NCI-H2081 (cell line): ENCODE measurements at regions not wholly inside any gene's neighbourhood (a gene's known extent, or its start where the extent isn't known, plus 50 kb on each side); places are given as distances from the start of the nearest gene placed in this dataset.
"Not testable (repeated sequence)": the region's sequence is repeated elsewhere in the genome, so short reads cannot be mapped to it uniquely, and the experiment has no call there.

Experiments
- DNase-seq, 2 experiments: peaks; one replicate each; lab custom pipeline; 2025; lab: John Stamatoyannopoulos, UW

DNA sequence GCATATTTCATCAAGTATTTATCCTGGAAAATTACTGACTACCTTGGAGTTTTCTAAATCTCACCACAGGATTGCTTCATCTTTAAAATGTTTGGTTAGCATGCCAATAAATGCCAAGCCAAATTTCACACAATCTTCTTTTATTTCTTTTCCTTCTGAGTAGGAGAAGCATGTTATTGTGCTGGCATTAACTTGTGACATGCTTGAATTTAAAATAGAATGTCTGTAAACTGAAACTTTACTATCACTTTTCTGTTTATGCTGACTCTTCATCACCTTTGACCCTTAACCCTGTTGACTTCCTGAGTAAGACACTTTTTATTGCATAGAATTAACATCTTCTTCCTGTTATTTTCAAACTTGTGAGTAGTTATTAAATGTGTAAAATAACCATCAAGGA is 56.2 kb upstream of the LRRTM4 start:
- no peak for DNase-seq

DNA sequence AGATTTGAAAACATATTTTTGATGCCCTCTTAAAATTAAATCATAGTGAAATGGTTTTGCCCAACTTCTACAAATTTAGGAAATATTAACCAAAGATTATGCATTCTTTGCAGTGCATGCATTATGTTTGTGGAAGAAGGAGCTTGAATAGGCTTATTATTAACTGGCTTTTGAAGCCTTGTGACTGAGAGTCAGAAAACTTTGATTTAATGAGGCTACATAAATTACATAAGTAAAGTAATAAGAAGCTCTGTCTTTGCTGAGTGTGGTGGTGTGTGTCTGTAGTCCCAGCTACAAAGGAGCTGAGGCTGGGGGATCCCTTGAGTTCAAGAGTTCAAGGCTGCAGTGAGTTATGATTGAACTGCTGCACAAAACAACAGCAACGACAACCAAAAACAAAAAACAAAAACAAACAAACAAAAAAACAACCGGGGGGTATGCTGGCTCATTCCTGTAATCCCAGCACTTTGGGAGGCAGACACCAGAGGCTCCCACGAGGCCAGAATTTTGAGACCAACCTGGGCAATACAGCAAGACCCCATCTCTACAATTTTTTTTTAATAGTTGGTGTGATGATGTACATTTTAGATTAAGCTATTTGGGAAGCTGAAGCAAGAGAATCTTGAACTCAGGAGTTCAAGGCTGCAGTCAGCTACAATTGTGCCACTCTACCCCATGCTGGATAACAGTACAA is 57.0 kb upstream of the LRRTM4 start:
- no peak for DNase-seq

DNA sequence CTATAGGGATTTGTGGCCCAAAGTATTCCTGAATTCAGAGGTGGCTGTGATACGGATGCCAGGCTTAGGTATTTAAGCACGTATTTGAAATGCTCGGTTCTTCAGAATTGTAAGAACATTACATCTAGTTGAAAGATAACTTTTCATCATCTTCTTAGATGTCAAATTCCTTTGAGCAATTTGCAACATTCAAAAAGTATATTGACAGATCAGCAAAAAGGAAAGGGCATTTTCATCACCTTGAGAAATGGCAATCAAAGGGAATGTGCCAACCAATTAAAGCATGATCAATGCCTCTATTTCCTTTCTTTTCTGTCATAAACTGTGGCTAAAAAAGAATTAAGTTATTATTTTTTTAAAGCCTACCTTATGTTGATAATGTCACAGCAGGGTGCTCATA is 66.3 kb upstream of the LRRTM4 start:
- no peak for DNase-seq

DNA sequence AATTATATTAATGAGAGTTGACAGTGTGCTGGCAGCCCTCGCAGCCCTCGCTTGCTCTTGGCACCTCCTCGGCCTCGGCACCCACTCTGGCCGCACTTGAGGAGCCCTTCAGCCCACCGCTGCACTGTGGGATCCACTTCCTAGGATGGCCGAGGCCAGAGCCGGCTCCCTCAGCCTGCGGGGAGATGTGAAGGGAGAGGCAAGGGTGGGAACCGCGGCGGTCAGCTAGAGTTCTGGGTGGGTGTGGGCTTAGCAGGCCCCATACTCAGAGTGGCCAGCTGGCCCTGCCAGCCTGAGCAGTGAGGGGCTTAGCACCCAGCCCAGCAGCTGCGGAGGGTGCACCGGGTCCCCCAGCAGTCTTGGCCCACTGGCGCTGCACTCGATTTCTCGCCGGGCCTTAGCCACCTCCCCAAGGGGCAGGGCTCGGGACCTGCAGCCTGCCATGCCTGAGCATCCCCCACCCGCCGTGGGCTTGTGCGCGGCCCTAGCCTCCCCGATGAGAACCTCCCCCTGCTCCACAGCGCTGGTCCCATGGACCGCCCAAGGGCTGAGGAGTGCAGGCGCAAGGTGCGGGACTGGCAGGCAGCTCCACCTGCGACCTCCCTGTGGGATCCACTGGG is 68.2 kb upstream of the LRRTM4 start:
- no peak for DNase-seq

DNA sequence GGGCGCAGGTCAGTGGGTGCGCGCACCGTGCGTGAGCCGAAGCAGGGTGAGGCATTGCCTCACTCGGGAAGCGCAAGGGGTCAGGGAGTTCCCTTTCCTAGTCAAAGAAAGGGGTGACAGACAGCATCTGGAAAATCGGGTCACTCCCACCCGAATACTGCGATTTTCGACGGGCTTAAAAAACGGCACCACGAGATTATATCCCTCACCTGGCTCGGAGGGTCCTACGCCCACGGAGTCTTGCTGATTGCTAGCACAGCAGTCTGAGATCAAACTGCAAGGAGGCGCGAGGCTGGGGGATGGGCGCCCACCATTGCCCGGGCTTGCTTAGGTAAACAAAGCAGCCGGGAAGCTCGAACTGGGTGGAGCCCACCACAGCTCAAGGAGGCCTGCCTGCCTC is 70.8 kb upstream of the LRRTM4 start:
- DNase-seq, result not testable (repeated sequence)

DNA sequence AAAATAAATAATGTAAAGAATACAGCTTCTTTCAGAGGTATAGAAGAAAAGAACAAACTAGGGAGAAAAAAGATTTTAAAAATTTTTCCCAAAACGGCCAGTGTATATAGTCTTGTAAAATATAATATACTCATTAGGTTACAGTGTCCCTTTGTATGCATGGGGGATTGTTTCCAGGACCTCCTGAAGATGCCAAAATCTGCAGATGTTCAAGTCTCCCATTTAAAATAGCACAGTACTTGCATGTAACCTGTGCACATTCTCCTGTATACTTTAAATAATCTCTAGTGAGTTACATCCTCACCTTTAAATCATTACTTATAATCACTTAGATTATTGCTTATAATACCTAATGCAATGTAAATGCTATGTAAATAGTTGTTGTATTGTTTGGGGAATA is 80.6 kb upstream of the LRRTM4 start:
- DNase-seq, result no peak

DNA sequence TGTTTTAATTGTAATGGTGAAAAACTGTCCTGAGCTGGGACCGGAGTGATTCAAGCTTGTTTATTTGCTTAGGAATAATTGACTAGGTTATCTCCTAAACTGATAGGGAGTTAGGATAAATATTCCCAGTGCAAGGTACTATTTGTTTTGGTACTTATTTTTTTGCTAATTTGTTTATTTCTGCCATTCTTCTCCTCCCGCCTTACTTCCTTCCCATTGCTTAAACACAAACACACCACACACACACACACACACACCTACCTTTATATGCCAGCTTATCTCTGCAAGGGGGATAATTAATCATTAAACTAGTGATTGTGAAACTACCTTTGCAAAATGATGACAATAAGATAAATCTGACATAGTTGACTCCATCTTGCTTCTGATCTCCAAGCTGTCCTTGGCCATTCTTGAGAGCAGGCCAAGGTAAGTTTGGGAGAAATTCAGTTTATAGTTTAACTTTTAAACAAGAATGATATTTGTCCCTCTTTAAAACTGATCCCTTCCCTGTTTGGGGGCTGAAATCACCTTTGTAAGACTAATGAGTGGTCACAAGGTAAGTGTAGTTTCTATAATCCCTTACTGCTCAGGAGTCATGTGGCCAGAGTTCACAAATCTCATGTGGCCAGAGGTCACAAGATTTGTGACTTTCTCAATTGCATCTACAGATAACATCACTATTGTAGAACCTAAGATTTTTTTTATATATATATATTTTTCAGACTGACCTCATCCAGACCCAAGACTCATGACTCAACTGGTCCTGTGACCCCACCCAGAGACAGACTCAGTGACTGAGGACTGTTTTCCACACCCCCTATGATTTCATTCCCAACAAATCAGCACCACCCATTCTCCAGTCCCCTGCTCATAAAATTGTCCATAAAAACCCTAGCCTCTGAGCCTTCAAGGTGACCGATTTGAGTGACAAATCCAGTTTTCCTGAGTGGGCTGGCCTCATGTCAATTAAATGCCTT is 83.1 kb upstream of the LRRTM4 start:
- no peak for DNase-seq

DNA sequence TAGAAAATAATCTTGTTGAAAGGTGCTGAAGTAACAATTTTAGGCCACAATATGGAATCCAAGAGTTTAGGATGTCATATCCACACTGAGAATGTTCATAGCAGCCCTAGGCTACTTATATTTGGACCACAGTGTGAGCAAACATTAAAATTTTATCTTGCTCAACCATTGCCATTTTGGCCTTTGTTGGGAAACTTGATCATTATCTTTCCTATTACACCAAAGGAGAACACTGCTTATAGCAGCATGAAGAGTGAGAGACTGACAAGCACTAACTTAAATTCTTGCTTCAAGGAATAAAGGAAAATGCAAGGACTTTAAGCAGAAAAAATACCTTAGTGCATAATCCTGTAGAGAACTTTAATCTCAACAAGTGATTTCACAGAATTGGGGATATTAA is 86.3 kb upstream of the LRRTM4 start:
- no peak for DNase-seq

DNA sequence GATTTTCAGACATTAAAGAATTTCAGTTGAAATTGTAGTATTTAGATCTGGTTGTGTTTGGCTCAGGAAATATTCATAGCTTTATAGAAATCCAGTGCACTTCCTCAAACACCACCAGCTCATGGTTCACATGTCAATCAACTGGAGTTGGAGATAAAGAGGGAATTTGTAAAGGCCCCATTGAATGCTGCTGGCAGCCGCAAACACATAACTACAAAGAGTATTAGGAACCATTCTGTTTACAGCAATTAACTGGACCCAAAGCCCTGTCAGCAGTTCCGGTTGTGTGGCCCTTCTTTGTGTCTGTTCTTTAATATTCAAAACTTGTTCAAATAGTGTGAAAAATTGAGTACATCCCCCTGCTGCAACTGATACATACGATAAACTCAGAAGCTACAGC is 107.4 kb upstream of the LRRTM4 start:
- no peak for DNase-seq

DNA sequence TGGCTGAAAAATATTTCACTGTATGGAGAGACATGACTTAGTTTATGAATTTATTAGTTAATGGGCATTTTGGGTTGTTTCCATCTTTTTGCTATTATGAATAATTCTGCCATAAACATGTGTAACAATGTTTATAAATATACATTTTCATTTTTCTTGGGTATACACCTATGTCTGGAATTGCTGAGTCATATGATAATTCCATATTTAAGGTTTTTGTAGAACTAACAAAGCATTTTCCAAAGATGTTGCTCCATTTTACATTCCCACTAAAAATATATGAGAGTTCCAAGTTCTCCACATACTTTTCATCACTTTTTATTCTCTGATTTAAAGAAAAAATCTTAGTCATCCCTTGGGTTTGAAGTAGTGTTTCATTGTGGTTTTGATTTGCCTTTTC is 108.8 kb upstream of the LRRTM4 start:
- no peak for DNase-seq

DNA sequence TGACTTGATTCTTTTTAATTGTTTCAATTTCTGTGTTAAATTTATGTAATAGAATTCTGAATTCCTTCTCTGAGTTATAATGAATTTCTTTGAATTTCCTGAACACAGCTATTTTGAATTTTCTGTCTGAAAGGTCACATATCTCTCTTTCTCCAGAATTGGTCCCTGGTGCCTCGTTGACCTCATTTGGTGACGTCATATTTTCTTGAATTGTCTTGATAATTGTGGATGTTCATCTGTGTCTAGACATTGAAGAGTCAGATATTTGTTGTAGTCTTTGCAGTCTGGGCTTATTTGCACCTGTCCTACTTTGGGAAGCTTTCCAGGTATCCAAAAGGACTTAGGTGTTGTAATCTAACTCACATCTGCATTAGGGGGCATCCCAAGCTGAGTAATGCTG is 111.4 kb upstream of the LRRTM4 start:
- DNase-seq, result no peak

DNA sequence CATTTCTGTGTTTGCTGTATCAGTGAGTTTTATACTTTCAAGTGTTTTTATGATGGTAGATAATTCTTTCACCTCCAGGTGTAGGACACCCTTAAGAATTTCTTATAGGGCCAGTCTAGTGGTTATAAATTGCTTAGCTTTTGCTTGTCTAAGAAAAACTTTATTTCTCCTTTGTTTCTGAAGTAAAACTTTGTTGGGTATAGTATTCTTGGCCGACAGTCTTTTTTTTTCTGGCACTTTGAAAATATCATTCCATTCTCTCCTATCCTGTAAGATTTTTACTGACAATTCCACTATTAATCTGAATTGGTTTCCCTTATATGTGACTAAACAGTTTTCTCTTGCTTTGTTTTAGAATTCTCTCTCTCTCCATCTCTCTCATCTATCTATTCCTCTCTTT is 118.7 kb upstream of the LRRTM4 start:
- no peak for DNase-seq

DNA sequence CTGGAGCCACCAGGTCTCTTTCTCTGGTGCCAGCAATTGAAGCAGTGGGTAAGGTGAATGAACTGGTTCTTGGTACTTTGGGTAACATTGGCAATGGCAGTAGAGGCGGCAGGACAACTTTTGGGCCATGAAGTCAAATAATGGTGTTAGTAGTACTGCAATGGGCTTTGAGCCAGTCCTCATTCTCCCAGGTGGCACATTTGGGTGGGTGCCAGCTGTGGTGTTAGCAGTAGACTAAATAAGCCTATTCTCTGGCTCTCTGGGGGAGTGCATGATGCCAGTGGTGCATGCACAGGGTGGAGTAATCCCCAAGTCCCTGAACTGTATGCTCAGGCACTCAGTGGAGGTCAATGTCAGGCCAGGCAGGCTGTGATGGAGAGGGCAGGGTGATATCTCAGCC is 120.2 kb upstream of the LRRTM4 start:
- peak in 1 of 2 experiments; percentile 34 for DNase-seq

DNA sequence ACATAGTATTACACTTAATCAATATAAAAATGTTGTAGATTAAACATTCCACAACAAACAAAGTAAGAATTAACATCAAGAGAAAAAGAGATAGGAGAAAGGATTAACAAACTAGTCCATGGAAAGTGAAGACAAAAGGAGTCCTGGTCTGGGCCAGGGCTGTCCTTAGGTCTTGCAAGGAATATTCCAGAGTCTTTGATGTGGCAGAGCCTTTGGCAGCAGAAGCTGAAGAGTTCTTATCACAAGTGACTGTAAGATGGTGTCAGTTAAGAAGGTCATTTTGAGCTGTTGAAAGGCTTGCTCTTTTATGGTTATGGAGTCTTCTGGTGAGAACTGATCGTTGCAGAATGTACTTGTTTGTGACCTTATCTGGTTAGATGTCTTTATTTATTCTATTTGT is 127.7 kb upstream of the LRRTM4 start:
- DNase-seq, result no peak

DNA sequence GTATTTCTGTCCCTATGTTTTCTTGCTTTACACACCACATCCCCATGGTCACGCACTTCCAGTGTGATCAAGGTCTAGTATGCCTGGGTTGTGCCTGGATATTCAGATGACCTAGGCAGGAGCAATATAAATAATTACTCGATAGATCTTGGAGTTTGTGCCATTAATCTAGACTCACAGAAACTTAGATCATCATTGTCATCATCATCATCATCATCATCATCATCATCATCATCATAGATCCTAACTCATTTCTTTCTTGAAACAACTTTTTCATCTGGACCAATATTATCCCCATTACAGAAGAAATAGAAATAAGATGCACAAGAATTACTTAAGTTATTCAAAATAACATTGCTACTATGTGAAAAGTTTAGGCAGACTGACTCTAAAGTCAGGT is 130.3 kb upstream of the LRRTM4 start:
- no peak for DNase-seq

DNA sequence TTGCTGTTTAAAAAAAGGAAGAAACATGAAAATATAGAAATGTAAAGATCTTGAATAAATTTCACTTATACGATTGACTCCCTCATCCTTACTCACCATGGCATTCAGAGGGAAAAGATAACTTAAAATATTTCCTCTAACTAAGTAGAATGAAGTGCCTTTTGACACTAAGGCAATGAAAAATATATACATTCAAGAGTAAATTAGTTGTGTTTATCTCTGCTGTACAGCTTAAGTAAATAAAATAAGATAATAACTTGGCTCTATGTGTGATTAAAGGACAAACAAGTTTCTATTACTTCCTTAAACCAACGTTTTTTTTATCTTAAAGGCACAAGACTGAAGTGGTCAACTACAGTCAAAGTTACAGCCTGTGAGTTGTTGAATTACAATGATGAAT is 142.3 kb upstream of the LRRTM4 start:
- DNase-seq, result no peak

DNA sequence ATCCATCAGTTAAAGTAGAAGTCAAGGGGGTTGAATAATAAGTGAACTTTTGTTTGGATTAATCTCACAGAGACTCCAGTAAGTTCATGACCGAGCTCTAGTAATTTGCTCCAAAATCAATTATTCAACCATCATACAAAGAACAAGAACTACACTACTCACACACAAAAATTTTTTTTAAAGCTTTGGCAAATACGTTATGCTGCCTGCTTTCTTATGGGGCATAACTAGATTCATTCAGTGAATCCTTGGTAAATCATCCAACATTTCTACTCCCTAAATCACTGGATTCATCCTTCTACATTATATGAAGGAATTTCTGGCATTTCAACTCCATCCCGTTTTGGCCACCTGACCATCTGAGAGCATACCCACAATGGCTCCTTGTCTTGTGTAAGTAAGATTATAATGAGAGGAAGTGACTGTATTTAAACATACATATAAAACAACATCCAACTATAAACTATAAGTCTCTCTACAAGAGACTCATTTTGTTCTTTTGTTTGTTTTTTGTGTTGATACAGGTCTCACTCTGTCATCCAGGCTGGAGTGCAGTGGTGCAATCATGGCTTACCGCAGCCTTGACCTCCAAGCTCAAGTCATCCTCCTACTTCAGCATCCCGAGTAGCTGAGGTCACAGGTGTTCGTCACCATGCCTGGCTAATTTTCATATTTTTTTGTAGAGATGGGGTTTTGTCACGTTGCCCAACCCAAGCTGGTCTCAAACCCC is 144.2 kb upstream of the LRRTM4 start:
- DNase-seq, result no peak

DNA sequence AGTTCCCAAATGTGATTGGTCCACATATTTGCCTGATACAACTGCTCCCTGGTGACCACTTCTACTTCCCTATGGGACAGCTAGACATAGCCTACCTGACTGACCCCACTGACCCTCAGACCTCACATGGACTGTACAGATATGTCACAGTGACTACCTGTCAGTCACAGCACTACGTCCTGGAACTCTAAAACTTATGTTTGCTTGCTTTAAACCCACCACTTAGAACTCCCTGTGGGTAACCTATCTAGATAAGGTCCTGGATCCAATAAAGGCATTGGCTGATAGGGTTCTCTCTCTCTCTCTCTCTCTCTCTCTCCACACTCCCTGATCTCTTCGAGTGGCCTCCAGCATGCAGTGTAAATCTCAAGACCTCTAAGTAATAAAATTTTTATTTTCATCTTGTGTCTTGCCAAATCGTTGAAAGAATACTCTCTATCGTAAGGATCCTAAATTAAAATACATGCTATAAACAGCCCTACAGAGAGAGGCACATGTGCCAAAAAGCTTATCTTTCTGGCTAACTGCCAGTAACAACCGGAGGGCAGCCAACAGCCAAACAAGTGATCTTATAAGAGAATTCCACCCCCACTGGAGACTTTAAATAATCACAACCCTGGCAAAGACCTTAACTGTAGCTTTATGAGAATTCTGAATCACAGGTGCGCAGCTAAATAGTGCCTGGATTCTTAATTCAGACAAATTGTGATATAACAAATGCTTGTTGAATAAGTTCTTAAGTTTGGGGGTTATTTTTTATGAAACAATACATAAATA is 162.6 kb upstream of the LRRTM4 start:
- peak in 1 of 2 experiments; percentile 6 for DNase-seq

DNA sequence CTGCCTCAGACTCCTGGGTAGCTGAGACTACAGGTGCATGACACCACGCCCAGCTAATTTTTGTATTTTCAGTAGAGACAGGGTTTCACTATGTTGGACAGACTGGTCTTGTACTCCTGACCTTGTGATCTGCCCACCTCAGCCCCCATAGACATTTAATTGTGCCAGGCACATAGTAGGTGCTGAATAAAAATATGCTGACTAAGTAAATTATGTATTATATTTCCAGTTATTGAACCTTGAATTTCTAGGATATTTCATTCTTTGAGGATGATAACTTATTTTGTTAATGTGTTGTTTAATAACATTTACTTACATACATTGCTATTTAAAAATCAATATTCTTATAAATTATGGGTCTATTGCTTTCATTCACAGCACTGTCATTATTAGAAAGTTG is 190.4 kb upstream of the LRRTM4 start:
- DNase-seq, result no peak

DNA sequence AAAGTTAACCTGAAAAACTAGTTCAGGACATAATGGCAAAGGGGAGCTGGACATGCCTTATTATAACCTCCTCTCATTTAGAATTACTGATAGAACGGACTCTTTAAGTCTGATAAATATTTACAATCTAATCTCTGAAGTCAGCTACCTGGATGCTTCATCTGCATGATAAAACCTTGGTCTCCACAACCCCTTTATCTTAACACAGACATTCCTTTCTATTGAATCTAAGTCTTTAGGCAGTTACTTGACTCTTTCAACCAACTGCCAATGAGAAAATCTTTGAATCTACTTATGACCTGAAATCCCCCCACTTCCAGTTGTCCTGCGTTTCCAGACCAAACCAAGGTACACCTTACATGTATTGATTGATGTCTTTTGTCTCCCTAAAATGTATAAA is 191.2 kb upstream of the LRRTM4 start:
- DNase-seq, result no peak

DNA sequence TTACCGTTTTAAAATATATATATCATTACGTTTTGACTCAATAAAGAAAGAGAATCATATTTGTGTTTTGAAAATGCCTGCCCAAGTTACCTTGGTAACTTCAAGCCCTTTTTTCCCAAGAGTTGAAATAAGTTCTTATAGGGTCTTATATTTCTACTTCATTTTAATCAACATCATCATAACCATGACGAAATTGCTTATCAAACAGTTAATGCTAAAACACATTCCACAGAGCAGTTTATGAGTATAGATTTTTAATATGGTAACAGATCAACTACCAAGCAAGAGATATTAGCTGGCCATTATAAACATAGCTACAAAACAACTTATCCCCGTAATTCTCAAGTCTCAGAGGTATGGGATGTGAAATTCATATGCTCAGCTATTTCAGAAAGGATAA is 197.9 kb upstream of the LRRTM4 start:
- no peak for DNase-seq

DNA sequence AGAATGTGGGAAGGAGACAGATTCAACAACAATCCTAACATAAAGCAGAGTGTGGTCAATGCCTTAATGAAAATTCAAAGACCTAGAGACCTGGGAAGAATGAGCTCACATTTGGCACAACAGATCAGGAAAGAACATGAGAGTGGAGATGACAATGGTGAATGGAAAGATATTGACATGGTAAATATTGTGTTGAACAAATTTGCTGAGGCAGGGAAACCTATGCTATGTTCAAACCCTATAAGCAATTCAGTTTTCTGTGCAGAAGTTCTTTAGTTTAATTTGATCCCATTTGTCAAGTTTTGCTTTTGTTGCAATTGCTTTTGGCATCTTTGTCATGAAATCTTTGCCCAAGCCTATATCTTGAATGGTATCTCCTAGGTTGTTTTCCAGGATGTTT is 199.4 kb upstream of the LRRTM4 start:
- DNase-seq, result no peak
